Esophagus muscularis mucosa (tissue), 3 donors: ENCODE measurements at regions not wholly inside any gene's neighbourhood (a gene's known extent, or its start where the extent isn't known, plus 50 kb on each side); places are given as distances from the start of the nearest gene placed in this dataset.

ENCODE experiments used
- CTCF ChIP-seq, 3 experiments: fragments of 200-600 bp in 2 of 3; fragments of 450-650 bp in 1 of 3; sonication (generic) in 2 of 3; IDR thresholded peaks; one replicate each; pipeline ENCODE4 v1.5.1; 2017 to 2019; ENCODE audit warnings: antibody characterized with exemption in 3 of 3, mild to moderate bottlenecking in 2 of 3, moderate library complexity in 1 of 3
- POLR2A ChIP-seq: fragments of 450-650 bp; IDR thresholded peaks from one replicate; pipeline ENCODE4 v1.6.1; 2017; ENCODE audit warnings: antibody characterized with exemption, moderate library complexity, mild to moderate bottlenecking, low read depth

- TF ChIP-seq CTCF (IDR thresholded peaks at IDR 0.05) (no peak), POLR2A (no peak)
Observed at GRCh38 chr9:12462861-12463260, 230.3 kb upstream of the TYRP1 start.
